Activated CD4-positive, CD25-positive, alpha-beta regulatory T cell treated with anti-CD3 and anti-CD28 coated beads, Interleukin-2, amount 50 U/mL, for 16 hours (primary cell): ENCODE measurements at regions not wholly inside any gene's neighbourhood (a gene's known extent, or its start where the extent isn't known, plus 50 kb on each side); places are given as distances from the start of the nearest gene placed in this dataset.

Experiments used
- DNase-seq: peaks from one replicate; pipeline ENCODE4 v3.0.0-alpha.2; 2020; ENCODE audit warnings: low read depth, low spot score

DNA sequence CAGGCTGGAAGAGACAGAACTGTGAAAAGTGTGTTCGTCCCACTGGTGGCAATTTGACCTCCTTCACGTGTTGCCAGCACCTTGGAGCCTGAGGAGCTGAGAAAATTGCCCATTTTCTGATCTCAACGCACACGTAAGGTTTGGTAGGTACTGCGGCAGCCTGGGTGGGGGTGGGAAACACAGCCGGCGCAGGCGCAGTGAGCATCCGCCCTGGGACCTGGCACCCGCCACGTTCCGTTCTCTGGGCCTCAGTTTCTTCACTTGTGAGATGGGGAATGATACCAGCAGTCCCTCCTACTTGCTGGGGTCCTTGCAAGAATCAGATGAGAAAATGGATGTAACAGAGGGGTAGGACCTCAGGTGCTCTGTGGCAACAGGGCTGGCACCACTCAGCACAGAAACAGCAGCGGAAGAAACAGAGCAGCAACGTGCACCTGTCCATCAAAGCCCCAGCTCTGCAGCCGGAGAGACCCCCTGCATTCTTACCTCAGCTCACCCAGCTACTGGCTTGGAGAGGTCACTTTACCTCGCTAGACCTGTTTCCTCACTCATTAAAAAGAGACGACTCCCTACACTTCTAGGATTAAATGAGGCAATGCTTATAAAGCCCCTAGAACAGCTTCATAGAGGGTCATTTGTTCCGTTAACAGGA is 458.0 kb upstream of the ID2 start:
- no peak for DNase-seq

DNA sequence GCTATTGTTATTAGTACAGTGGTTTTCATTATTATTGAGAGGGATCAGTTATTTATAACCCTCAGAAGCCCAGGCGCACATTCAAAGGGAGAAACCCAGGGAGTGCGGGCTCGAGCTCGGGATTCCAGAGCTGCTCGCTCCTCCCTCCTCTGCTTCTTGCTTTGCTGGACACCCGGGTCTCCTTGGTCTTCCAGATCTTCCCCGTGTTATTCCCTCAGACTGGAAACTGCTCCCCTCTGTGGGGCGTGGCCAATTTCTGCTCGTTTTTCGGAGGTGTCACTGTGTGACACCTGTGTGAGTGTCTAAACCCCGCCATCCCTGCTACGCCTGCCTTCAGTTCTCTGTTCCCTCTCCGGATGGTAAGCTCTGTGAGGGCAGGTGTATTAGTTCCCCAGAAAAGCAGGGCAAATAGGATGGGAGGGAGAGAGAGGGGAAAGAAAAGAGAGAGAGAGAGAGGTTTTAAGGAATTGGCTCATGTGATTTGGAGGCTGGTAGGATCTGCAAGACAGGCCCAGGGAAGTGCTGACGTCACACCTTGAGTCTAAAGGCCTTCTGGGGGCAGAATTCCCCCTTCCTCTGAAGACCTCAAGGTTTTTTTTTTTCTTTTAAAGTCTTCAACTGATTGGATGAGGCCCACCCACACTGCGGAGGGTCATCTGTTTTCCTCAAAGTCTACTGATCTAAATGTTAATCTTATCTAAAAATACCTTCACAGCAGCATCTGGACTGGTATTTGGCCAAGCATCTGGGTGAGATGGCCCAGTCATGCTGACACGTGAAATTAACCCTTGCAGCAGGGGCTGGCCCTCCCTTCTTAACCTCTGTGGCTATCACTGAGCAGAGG is 457.3 kb upstream of the ID2 start:
- no peak for DNase-seq

DNA sequence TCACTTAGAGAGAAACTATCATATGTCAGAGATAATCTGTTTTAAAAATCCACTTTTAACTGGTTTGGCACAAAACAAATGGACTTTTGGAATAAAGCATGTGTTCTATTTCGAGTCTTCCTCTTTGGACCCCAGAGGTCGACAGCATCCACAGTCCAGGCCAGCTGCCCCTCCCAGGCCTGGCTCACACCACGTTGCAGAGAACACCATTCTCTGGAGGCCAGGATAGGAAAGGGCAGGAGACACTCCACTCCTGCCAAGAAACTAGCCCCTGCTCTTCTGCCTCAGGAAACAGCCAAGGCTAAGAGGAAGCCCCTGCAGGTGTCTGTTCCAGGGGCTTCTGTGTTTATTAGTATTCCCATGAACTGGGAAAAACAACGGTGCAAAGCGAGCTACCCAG is 456.6 kb upstream of the ID2 start:
- DNase-seq: no peak

DNA sequence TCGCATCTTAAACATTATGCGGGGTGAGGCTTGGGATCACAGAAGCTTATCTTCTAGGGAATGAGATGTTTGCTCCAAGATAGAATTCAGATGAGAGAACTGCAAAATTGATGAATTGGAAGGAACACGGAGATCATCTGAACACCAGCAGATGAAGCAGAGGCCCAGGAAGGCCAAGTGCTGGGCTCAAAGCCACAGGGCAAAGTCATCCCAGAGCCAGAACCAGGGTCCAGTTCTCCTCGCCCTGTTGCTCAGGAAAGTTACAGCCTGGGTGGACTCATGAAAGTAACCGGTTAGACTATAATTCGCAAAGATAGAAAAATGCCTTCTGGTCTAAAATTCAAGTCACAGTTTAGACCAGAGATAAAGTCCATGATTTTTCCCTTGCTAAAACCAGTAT is 456.1 kb upstream of the ID2 start:
- DNase-seq: no peak

DNA sequence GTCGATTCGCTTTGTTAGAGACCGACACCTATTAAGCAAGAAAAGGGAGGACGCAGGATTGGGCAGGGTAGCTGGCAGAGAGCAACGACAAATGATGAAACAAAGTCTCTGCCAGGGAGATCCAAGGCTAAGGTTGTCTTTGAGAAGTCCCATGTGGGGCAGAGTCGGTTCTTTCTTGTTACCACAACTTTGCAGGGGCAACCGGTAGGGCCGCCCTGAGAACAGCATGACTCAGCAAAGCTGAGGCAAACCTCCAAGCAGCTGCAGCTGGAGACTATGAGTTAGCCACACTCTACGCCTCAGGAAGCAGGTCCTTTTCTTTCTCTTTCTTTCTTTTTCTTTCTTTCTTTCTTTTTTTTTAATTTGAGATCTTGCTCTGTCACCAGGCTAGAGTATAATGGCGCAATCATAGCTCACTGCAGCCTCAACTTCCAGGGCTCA is 452.3 kb upstream of the ID2 start:
- DNase-seq: no peak

DNA sequence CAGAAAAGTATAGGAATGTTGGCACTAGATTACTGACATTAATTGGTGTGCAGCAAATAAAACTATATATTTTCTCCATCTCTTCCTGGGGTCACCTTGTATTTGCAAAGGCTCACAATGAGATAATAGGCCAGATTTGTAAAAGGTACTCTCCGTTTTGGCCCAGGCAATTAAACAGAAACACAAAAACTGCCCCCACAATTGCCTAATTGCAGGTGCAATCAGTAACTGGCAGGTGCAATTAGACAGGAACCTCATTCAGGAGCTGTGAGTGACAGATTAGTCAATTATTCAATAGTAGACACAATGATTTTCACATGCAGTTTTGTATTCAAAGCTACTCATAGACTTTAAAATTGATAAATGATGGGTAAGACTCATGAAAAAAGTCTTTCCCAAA is 451.4 kb upstream of the ID2 start:
- DNase-seq: no peak

DNA sequence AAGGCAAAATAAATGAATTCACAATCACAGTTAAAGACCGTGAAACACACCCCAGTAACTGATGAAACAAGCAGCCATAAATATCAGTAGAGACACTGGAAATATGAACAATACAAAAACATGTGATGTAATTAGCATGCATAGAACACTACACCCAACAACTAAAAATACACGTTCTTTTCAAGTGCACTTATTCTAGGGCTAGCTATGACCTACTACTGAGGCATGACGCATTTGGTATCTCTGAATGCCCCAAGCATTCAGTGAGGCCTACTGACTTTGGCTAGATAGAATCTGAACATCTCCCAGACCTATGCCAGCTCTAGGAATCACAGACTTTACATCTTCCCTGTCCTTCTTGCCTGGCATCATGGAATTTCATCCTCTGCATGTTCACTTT is 450.0 kb upstream of the ID2 start:
- DNase-seq: no peak

DNA sequence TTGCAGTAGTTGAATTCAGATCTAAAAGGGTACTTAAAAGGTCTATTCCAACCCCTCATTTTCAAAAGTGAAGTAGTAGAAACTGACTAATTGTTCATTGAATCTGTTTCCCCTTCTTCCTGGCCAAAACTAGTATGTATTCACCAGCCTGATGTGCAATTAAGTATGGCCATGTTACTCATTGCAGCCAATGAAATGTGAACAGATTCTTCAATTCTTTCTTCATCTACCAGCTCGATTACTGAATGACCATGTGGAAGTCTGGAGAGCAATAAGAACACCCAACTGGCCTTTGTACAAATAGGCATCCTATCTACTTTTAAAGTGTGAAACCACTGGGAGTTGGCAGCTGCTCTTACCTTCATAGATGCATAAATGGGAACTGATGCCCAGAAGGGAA is 449.0 kb upstream of the ID2 start:
- no peak for DNase-seq

DNA sequence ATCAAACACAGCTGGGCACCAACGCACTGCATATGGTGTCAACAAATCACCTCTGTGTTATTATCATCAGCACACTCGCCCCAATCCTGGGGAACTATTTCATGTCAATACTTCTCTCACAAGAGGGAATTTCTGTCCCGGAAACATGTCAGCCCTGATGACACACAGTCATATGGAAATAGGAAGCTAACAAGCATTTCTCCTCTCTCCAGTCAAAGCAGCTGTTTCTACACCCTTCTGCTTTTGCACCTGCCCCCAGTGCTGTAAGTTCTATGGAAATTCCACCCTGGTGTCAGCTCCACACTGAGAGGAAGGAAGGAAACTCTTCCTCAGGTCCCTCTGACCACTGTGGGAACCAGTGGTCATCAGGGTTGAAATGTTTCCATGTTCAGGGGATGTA is 447.6 kb upstream of the ID2 start:
- DNase-seq: no peak

DNA sequence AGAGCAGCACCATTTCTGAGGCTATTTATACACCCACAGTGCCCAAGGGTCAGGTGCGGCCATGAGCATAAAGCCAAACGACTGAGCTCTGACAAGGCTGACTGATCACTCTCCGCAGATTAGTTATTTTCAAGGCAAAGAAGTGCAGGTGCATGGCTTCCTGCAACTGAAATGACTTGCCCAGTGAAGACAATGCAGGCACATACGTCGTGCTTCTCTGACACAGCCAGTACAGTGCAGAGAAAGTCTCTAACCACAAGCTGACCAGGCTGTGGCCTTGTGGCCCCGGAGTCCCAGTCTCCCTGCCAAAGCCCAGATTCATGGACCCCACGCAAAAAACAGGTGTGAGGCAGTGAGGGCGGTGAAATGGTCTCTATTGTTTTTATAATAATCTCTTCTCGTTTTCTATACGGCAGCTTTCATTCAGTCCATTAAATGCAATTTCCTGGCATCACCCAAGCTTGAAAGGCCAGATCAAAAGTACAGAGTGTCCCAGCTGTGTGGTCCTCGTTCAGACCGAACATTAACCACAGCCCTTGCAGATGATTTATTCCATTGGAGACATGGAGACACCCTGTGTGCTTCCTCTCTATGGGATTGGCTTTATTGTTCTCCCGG is 447.0 kb upstream of the ID2 start:
- no peak for DNase-seq

DNA sequence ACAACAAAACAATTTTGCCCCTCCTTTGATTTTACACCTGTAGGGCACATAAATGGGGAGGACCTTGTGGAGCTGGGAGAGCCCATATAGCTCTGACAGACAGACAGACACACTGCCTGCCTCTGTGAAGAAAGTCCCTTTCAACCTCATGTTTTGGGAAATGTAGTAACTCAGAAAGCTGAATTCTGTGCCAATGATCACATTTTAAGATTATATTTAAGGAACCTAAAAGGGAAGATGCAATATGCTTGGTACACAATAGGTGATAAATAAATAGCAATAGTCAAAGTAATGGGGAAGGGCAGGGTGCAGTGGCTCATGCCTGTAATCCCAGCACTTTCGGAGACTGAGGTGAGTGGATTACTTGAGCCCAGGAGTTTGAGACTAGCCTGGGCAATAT is 446.4 kb upstream of the ID2 start:
- no peak for DNase-seq

DNA sequence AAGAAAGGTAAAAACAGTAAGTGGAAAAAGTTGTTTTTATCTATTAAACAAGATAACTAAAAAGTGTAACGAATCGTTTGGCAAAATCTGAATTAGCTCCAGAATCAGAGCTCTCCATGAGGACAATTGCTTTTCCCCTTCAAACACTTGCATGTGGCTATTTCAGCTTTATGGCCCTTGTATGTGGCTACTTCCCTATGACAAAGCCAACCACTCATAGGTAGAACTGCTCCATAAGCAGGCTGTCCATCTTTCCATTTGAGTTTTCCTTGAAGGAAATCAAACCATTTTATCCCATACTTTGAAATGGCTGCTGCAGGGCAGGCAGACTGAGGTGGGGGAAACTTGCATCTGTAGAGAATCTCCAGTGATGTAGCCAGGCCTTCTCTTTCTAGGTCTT is 445.5 kb upstream of the ID2 start:
- DNase-seq: no peak

DNA sequence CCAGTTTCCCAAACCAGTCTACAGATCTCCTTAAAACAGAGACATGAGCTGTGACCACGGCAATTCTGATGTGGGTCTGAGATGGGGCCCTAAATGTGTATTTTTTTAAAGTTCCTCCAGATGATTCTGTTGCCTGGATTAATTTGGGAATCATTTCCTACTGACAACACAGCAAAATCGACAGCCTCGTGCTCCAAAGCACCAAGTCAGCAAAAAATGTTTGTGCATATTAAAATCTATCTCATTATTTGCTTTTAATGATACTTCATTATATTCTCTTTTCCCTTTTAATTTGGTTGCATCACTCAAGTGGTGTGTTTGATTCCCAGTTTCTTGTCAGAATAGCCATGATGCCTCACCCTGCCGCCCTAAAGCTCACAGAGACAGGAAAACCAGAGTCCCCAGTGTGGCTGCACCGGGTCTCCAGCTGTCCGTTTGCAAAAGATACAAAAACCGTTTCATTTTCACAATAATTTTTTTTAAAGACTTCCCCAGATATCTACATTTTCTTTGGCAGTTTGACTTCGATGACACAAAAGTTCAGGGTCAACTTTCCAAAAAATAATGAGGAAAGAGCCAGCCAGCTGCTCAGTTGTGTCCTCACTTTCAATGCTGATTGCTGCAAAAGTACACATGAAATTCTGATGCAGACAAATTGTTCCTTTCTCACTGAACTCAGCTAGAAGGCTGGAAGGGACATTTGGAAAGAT is 443.2 kb upstream of the ID2 start:
- DNase-seq: no peak

DNA sequence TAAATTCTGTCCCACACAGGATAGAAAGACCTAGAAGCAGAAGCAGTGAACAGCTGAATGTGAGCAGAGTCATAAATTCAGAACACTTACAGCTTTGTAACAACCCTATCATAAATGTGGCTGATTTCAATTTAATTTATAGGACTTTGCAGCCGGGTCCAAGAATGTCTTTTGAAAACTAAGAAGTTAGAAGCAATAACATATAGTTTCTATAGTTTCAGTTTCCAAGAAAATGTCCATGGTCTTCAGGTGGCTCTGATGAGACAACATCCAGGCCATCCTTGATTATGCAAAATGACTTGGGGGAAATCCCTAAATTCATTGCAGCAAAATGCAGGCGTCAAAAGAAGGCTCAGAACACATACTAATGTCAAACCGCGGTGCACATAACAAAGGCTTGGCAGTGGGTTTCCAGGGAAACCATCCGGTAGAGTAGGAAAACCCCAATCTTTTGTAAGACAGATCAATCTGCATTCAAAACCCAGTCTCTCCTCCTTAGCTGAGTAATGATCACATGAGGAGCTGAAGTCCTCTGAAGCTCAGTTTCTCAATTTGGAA is 442.2 kb upstream of the ID2 start:
- DNase-seq: no peak

DNA sequence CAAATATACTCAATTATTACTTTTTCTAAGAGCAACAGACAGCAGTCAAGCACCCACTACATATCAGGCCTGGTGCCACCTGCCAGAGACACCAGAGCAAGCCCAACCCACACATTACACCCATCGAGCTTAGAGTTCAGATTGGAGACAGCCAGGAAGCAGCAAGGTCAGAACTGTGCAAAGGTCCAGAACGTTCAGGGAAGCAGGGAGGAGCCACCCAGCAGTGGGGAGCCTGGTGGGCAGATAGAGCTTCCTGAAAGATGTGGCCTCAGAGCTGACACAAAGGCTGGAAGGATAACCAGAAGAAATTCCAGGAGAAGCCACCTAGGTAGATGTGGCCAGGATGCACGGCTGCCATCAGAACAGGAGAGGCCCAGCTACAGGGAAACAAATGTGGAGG is 440.5 kb upstream of the ID2 start:
- no peak for DNase-seq

DNA sequence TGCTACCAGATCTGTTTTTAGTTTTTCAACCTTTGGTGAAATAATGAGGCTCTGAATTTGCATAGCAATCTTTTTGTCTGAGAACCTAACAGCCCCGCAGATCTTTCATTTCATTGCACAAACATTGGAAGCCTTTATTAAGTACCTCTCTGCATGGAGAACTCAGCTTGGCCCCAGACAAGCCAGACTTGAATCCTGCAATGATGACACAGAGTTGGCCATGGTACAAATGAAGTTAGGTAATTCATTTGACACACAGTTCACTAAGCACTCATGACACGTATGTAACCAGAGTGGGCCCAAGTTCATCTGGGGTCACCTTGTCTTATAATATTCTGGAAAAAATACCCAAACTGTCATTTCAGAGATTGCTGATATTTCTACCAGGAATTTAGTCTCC is 439.1 kb upstream of the ID2 start:
- no peak for DNase-seq

DNA sequence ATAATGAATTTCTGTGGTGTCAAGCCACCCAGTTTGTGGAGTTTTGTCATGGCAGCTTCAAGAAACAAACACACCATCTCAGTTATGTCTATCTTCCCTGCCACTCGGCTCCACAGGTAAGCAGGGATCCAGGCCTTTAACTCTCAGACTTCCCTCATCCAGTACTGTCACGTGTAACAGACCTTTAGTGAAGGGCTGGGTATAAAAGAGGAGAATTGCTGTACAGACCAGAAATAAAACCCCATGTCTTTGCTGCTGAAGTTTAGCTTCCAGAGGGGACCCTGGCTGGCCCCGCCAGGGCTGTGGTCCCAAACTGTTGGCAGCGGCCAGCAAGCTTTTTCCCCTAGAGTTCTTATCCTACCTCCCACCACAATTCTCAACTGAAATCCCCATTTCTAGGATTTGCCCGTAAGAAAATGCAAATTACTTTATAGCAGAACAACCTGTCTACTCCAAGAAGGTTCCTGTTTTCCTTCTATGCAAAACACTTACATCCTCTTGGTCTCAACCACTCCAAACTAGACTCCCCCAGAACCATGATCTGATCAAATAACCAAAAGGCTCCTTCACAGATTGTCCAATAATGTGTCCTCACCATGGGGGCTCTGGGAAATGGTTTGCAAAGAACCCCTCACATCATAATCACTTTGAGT is 438.0 kb upstream of the ID2 start:
- DNase-seq: no peak

DNA sequence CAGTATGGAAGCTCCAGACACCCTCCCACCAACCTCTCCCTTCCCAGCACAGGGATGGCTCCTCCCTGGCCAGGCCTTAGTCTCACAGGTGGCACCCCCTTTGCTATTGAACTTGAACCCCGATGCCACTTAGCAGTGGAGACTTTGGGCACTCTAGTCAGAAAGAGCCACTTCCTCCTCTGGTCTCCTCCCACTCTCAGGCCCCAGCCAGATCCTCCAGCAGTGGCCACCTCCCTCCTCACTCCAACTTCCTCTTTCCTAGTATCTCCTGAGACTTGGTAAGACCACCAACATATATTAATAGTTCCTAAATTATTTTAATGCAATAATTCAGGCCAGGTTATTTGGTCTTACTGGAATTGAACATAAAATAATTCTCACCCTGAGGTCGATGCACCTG is 437.2 kb upstream of the ID2 start:
- no peak for DNase-seq

DNA sequence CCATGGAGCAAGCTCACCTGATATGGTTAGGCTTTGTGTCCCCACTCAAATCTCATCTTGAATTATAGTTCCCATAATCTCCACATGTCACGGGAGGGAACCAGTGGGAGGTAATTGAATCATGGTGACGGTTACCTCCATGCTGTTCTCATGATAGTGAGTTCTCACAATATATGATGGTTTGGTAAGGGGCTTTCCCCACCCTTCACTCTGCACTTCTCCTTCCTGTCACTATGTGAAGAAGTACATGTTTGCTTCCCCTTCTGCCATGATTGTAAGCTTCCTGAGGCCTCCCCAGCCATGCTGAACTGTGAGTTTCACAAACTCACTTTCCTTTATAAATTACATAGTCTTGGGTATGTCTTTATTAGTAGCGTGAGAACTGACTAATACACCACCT is 435.7 kb upstream of the ID2 start:
- no peak for DNase-seq

DNA sequence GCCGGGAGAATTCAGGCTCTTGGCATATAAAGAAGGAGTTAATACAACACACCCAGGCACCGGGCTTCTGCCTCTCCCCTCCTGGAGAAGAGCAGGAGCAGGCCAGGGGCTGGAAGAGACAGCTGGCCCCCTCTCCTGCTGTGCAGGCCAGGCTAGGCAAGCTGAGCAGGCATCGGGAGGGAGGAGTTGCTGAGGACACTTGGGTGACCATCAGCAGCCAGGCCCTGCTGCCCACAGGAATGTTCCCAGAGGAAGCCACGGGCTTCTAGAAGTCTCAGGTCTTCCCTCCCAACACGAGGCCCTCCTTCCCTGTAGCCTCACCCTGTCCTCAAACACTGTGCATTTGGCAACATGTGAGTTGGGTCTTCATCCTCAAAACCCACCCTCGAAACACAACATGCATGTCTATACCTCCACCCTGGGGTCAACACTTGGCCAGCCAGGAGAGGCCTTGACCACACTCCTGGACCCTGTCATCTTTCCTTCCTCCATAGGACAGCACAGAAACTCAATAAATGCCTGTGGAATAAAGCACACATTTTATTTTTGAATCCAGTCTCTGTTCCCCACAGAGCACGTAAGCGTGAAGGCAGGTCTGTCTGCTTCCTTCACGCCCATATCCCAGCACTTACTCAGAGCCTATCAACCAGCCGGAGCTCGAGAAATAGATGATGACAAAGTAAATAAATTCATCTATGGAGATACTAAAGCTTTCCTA is 433.8 kb upstream of the ID2 start:
- no peak for DNase-seq

DNA sequence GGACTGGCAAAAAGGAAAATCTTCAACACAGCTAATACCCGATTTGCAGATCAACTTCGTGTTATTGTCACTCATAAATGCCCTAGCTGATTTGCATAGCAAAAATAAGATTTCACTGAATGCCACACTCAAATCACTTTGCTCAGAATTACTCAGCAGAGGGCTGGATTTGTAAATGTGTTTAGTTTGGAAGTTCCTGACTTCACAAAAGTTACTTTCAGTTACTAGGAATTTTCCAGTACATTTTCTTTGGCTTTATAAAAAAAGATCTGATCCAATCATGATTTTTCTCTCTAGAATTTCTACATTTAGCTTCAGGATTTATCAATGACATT is 433.3 kb upstream of the ID2 start:
- no peak for DNase-seq
